ENCODE measurements at regions not wholly inside any gene's neighbourhood (a gene's known extent, or its start where the extent isn't known, plus 50 kb on each side); places are given as distances from the start of the nearest gene placed in this dataset.
"Not testable (repeated sequence)": the region's sequence is repeated elsewhere in the genome, so short reads cannot be mapped to it uniquely, and the experiment has no call there.

- DNase-seq (ENCODE audit: low read depth), result not testable (repeated sequence)
Measured at GRCh38 chr12:76971216-76971879, 92.5 kb upstream of the CSRP2 start.

- no peak for DNase-seq (ENCODE audit: low read depth)
Measured at GRCh38 chr12:76967181-76967885, 88.5 kb upstream of the CSRP2 start.

GRCh38 chr12:76964784-76965571, 86.2 kb upstream of the CSRP2 start:
- DNase-seq (ENCODE audit: low read depth), result no peak

- no peak for DNase-seq (ENCODE audit: low read depth)
Measured at GRCh38 chr12:76962099-76962498, 83.3 kb upstream of the CSRP2 start.

GRCh38 chr12:76957301-76957700, 78.5 kb upstream of the CSRP2 start:
- DNase-seq (ENCODE audit: low read depth), result no peak

DNA sequence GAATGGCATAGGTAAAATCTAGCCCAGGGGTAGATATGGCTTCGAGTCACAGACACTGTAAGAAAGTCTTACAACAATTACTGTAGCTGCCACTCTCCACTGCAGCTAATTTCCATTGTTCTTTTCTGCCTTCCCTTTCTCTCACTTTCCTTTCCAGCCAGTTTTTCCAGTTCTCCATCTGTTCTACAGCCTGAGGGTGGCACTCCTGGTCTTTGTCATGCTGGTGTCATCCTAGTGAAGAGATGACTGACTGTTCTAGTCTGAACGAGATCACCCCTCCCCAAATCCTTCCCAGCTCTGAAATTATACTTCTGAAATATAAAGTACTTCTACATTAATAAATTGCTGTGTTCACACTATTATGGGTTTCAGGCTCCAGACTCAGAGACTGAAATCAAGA, 74.2 kb upstream of the CSRP2 start:
- no peak for DNase-seq (ENCODE audit: low read depth)

- DNase-seq (ENCODE audit: low read depth), result no peak
Measured at GRCh38 chr12:76948879-76949278, 70.1 kb upstream of the CSRP2 start.

DNA sequence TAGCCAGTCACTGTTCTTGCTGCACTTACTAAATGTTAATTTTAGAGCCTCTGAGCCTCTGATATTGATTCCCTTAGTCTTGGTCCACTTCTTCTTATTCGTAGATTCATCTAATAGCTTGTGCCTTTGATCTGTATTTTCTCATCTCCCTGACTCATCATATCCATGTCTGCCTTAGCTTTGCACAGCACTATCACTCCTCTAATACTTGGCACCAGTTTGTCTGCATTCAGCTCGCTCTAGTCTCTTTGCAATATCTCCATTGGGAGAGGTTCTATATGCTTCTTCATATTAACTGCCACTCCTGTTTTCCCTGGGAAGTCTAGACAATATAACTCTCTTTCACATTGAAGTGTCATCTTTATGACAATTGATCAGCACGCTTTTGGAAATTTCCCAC, 68.5 kb upstream of the CSRP2 start:
- DNase-seq (ENCODE audit: low read depth), result no peak

GRCh38 chr12:76946446-76946845, 67.6 kb upstream of the CSRP2 start:
- DNase-seq (ENCODE audit: low read depth), result no peak

- DNase-seq (ENCODE audit: low read depth), result no peak
Measured at GRCh38 chr12:76945867-76946266, 67.0 kb upstream of the CSRP2 start.

DNA sequence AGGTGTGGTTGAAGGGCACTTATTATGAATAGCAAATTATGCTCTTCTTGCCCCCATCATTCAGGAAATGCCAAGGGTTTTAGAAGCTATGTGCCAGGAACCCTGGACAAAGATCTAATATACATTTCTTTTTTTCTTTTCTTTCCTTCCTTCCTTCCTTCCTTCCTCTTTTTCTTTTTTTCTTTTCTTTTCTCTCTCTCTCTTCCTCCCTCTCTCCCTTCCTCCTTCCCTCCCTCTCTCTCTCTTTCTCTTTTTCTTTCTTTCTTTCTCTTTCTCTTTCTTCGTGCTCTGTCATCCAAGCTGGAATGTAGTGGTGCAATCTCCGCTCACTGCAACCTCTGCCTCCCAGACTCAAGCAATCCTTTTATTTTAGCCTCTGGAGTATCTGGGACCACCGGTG, 66.1 kb upstream of the CSRP2 start:
- DNase-seq (ENCODE audit: low read depth), result no peak

DNA sequence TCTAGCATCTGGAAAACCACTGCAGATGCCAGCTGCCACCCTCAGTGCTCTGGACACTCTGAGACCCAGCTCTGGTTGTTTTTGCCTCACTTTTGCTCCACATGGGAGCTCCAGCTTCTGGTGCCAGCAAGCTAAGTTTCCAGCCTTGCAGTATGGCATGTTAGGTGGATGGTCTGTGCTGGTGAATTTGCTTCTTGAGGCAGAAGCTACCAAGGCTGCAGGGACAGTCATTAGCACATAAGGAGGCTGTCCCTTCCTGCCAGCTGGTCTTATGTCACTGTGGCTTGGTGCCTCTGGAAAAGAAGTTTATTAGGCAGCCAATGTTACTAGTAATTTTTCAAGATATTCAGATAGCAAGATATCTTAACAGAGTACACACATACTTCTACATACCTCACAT, 64.2 kb upstream of the CSRP2 start:
- DNase-seq (ENCODE audit: low read depth), result no peak

GRCh38 chr12:76942267-76942666, 63.4 kb upstream of the CSRP2 start:
- DNase-seq (ENCODE audit: low read depth), result peak; percentile 47

- no peak for DNase-seq (ENCODE audit: low read depth)
Measured at GRCh38 chr12:76940671-76941445, 62.0 kb upstream of the CSRP2 start.

GRCh38 chr12:76939701-76940100, 60.9 kb upstream of the CSRP2 start:
- no peak for DNase-seq (ENCODE audit: low read depth)

GRCh38 chr12:76936275-76937193, 57.7 kb upstream of the CSRP2 start:
- no peak for DNase-seq (ENCODE audit: low read depth)

DNA sequence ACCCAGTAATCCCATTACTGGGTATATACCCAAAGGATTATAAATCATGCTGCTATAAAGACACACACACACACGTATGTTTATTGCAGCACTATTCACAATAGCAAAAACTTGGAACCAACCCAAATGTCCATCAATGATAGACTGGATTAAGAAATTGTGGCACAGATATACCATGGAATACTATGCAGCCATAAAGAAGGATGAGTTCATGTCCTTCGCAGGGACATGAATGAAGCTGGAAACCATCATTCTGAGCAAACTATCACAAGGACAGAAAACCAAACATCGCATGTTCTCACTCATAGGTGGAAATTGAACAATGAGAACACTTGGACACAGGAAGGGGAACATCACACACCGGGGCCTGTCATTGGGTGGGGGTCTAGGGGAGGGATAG, 54.6 kb upstream of the CSRP2 start:
- DNase-seq (ENCODE audit: low read depth), result not testable (repeated sequence)

DNA sequence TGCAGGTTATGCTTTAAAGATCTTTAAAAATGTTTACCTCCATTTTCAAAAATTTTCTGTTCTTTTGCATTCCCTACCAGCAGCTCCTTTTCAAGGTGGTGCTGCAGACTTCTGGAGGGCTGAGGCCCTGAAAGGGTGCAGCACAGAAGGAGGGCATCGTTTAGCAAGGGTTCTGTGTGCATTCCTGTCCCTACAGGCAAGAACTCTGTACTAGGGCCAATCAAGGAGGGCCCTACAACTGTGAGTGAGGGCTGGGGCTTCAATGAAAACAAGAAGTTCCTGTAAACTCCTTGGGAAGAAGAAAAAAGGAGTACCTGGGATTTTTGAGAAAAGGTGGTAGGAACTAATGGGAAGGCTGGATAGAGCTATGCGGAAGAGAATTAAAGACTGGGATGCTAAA, 50.7 kb upstream of the CSRP2 start:
- DNase-seq (ENCODE audit: low read depth), result no peak
